Stimulated activated CD4-positive, alpha-beta T cell treated with anti-CD3 and anti-CD28 coated beads, Interleukin-4, amount 100 ng/mL, for 1 hour (primary cell): ENCODE measurements at regions not wholly inside any gene's neighbourhood (a gene's known extent, or its start where the extent isn't known, plus 50 kb on each side); places are given as distances from the start of the nearest gene placed in this dataset.
"Not testable (repeated sequence)": the region's sequence is repeated elsewhere in the genome, so short reads cannot be mapped to it uniquely, and the experiment has no call there.

Source experiments
- DNase-seq: peaks from one replicate; pipeline ENCODE4 v3.0.0-alpha.2; 2020

DNA sequence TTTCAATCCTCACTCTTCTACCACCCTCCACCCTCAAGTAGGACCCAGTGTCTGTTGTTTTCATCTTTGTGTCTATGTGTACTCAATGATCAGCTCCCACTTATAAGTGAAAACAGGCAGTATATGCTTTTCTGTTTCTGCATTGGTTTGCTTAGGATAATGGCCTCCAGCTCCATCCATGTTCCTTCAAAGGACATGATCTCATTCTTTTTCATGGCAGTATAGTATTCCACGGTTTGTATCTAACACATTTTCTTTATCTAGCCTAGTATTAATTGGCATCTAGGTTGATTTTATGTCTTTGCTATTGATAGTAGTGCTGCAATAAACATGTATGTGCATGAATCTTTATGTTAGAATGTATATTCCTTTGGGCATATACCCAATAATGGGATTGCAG is 259.8 kb upstream of the KIF2A start:
- no peak for DNase-seq

DNA sequence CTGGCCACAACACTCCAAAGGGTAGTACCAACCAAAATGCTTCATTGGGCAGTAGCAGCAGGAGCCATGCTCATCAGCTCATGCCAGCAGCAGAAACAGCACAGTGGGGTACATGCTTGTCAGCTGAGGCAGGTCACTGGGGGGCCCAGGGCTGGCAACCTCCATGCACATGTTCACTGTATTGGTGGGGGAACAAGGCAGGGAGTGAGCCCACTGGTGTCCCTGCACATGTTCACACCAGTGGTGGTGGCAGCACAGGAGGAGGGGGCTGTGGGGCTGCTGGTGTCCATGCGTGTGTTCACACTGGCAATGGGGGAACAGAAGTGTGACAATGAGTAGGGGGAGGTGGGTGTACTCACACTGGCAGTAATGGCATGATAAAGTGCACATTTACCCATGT is 254.3 kb upstream of the KIF2A start:
- DNase-seq = no peak

DNA sequence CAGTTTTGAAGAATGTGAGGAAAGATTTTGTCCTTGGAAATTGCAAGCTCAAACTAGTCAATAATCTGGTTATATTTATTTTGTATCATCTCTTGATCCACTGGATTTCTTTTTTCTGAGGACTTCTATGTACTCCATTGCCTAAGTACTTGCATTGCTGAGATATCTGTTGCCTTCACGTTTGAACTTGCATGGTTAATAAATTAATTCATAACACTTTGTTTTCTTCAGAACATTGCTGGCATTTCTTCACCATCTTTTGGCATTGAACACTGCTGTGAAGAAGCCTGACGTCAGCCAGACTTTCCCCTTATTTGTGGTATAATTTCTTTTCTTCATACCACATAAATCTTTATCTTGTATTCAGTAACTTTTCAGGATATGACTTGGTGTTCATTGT is 246.0 kb upstream of the KIF2A start:
- no peak for DNase-seq

DNA sequence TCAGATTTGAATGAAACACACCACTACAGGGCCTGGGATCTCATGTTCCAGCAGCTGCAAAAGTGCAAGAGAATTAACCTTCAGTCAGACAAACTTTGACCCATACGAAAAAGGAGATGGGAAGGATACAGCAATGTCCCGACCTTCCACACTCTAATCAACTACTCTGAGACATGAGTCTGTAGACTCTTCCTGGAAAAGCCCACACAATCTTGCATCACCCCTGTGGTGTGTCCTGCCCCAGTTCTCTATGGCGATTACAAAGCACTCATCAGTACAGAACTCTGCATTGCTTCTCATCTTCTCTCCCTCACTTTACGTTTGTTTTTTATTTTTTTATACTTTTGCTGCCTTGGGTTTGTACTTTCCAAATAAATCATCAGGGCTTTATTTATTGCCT is 241.0 kb upstream of the KIF2A start:
- no peak for DNase-seq

DNA sequence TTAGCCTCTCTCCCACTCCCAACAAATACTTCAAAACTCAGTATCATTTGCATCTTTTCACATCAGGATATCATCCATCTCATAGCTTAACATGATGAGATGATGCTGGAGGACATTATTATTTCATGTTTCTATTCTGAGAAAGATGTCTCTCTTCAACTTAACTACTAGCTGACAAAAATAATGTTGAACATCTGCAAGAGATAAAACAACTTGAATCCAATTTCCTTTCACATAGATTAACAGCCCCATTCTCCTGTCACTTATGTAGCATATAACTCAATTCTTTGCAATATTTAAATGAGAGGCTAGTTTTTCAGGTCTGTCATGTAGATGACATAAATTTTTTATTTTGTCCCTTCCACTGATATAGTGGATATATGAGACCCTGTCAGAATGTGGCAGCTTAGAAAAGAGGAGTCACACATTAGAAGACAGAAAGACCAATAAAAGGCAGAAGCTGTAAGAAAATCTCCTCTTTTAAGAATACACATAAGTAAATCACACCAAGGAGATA is 239.2 kb upstream of the KIF2A start:
- no peak for DNase-seq

DNA sequence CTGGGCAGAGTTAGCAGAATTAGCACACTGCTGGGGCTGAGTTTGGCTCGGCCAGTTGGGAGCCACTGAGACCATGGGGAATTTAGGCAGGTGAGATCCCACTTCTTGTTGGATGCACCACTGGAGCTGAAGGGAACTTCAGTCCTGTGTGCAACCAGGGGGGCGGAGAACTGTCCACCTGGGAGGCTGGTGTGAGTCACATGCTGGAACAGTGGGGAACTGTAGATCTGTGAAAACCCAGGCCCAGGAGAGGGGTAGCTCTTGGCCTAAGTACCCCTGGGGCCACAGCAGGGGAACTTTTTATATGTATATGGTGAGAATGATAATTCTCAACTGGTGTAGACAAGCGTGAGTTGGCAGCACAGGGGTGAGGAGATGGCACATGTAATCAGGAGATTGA is 237.5 kb upstream of the KIF2A start:
- no peak for DNase-seq

DNA sequence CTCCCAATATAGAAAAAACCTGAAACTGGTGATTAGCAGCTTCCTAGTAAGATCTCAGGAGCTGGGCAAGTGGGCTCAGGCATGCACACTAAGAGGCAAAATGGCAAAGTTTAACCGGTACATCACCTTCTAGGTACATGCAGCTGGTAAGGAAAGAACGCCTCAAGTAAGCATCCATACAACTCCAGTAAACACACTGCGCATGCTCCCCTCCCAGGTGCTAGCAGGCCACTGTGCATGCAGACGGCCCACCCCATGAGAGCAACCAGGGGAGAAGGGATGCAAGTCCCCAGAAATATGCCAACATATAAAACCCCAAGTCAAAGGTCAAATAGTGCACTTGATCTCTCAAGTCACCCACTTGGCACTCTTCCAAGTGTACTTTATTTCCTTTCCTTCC is 228.6 kb upstream of the KIF2A start:
- DNase-seq = no peak

DNA sequence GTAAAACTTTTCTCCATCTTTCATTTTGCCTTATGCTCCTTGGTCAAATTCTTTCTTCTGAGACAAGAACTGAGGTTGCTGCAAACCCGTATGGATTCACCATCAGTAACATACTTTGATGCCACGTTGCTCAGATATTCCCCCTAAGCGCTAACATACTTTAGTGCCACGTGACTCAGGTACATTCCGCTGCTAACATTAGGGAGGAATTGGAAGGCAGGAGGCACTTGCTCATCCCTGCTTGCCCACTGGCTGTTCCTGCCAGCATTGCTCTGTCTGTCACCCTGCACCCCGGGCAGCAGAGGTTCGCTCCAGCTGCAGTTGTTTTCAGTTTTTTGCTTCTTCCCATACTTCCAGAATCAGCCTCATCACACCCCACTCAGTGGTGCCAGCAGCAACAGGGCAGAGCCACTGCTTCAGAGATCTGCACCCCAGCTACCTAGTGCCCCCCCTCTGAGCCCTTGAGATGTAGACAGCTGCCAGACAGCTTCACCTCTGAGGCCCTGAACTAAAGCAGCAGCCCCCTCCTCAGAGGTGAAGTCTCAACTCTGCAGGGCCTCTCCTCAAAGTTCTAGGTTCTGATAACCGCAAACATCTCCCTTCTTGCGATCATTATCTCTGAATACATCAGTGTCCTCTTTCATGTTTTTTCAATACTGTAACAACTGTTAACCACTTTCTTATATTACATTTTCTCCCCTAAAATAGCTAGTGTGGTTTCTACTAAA is 228.0 kb upstream of the KIF2A start:
- DNase-seq = no peak

DNA sequence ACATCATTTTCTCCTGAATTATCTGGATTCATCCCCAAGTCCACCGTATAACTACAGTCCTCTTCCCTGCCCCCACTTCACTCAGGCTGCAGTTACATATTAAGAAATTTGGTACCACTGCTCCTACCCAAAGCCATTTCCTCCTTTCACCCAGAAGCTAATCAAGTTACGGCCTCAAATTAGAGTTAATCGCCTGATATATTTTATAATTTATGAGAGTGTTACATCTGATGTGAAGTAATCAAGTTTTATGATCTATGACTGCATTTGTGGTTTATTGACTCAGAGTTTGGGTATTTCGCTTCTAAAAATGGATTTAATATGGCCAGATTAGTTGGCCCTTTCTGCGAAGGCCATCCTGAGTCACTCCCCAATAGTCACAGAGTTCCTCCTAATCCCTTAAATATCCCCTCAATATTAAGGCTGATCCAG is 223.6 kb upstream of the KIF2A start:
- no peak for DNase-seq

DNA sequence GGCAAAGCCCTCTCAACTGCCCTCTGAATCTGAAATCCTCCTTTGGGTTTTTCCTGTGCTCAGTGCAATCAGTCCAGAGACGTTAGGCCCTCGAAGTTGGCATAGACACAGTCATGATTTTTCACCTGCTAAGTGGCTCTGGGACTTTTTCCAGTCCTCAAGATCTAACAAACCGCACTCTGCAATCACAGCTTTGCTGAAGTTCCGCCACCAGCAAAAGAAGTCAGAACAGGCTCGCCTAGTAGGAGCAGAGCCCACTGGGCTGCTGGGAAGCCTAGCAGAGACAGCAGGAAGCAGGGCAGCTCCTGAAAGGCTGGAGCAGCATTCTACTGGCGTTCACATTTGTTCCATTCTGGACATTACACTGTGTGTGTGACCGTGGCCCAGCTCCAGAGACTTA is 222.8 kb upstream of the KIF2A start:
- DNase-seq = no peak

DNA sequence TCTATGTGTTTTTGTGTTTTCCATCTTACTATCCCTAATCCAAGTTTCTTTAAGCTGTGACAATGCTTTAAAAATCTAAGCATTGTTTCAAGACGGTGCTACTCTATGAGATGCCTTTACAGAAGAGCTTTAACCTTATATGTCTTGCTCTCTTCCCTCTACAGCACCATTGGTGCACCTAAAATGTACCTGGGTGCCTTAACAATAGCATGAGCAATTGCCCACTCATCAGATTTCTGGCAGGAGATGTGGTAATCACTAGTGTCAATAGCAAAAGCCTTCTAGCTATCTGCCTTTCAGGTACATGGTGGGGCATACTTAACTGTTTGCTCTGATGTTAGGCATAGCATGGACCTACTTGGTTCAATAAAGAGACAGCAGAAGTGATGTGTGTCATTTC is 222.3 kb upstream of the KIF2A start:
- no peak for DNase-seq

DNA sequence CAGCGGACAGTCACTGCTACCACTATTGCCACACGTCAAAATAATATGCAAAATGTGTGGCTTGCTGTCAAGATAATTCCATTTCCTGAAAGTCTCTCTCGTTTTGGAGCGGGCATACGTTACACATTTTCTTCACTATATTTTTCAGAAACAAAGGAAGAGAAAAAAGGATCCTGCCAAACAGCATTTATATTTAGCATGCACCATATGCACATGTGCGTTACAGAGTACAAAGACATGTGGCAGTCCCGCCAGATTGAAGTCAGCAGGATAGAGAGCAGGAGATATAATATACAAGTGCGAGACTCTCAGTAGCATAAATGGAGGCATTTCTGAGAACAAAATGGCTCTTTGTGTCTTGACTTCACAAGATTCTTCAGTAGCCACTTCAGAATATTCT is 221.6 kb upstream of the KIF2A start:
- DNase-seq = no peak

DNA sequence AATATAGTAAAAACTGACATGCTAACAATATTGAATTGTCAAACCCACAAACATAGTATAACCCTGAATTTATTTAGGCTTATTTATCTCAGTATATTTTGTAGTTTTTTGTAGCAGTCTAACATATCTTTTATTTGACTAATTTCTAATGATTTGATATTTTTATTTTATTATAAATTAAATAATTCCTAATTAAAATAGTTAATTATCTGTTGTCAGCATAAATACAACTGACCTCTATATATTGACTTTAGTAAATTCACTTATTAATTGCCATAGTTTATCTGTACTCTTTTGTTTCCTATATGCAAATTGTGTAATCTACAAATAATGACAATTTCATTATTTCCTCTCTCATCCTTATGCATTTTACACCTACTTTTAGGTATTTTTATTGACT is 215.1 kb upstream of the KIF2A start:
- no peak for DNase-seq

DNA sequence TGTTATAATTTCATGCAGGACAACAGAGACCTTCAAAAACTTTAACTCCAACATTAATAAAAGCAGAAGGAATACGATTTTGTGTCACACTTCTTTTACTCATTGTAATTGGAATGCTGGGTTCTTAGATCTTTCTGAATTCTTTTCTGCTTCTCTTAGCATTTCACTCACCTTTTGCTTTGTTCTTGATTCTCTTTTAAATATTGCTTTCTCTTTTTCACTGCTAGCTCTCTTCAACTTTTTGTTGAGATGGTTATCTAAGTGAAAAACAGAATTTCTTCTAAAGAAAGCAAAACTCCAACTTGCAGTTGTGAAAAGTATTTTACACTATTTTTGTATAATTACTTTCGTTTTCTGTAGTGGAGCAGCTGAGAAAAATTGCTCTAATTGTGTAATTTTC is 212.6 kb upstream of the KIF2A start:
- no peak for DNase-seq

DNA sequence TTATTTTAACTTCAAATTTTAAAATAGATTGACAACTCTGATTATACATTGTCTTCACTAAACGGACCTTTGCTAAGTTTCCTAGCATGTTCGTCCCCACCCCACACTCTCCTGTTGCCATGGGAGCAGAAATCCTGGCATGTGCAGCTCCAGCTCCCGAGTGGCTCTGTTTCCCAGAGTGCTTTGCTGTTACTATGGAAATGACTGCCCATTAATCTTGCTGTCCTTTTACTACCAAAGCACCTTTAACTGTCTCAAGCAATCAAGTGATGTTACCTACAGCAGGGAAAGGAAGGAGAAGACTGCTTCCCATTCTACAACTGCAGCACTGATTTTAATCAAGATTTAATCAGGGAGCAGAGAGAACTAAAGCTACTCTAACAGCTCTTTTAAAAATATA is 212.0 kb upstream of the KIF2A start:
- DNase-seq = no peak

DNA sequence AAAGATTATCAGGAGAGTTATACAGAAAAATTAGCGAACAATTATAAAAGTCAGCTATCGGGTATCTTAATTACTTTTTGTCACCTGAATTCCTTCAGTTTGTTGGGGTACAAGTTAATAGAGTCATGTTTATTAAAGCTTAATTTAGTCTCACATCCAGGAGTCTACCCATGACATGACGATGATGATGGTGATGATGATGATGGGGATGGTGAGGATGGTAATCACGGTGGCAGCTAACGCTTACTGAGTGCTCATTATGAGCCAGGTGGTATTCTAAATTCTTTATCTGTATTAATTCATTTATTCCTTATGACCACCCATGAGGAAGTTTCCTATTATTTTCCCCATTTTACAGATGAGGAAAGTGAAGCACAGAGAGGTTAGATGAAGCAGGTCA is 208.6 kb upstream of the KIF2A start:
- DNase-seq = no peak

DNA sequence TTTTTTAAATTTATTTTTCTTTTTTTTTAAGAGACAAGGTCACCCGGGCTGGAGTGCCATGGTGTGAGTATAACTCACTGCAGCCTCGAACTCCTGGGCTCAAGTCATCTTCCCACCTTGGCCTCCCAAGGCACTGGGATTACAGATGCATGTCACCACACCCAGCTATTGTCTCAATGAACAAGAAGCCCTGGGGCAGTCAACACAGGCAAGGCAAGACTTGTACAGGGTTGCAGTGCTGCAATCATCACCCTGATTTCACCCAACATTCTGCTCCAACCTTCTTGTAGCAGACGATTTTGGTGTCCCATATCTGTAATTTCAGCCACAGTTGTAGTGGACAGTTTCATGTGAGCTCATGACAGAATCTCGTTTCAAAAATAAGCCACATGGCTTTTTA is 205.8 kb upstream of the KIF2A start:
- no peak for DNase-seq

DNA sequence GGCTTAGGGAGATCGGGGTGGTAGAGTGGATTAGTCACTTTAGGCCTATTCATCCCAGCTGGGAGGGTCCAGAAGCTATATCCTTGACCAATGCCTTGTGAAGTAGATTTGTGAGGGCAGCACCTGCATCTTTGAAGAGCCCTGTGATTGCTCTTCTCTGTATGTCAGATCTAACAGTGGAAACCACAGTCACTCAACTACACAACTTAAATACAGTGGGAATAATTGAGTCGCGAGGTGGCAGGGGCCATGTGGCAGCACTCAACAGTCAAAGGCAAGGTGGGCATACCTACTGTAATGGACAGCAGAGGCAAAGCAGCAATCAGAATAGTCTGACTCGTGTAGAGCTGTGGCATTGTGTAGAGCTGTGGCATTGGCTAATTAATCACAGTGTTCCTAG is 202.1 kb upstream of the KIF2A start:
- DNase-seq = not testable (repeated sequence)

DNA sequence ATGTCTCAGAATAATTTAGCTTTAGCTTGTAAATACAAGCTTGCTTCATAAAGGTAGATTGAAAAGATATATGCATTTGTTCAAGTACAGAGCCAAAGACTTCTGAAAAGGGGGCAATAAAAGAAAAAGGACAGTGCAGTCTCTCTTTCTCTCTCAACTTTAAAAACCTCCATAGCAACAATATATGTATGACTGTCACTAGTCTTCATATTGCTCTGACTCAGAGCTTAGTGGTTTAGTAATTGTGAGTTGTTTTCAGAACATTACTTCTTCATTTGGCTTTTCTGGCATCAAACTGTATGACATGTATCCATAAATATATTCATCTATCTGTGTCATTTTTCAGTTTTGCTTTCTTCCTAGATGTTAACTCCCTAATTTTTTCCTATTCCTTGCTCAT is 194.6 kb upstream of the KIF2A start:
- no peak for DNase-seq

DNA sequence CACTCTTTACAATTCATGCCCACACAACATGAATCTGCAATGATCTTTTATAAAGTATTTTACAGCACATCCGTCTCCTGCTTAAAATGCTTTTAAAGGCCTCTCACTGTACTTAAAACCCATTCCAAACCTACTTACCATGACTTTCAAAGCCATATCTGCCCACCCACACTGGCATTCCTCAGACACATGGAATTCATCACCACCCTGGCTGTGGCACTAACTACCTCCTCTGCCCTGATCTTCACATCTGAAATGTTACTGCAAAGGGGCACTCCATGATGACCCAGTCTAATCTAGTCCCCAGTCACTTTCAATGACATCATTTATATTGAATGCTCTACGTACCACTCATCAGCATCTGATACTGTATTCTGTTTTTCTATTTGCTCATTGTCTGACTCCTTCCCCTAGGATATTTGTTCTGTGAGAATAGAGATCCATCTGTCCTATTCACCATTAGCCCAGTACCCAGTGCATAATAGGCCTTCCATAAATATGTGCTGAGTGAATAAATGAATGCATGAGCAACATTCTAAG is 193.2 kb upstream of the KIF2A start:
- no peak for DNase-seq

DNA sequence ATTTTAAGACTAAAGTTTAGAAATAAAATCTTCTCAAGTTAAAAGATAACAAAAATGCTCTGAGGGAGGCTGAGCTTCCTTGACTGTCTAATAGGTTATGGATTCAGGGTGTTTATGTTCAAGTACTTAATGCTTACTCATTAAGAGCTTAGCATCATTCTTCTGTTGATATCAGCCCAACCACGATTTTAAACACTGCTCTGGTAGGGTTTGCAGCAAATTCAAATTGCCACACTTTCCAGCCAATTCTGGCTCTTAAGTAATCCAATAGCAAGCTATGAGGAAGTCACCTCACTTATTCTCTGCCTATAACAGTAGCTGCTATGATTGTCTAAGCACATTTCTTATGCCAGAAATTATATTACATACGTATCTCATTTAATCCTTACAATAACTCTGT is 191.0 kb upstream of the KIF2A start:
- DNase-seq = no peak

DNA sequence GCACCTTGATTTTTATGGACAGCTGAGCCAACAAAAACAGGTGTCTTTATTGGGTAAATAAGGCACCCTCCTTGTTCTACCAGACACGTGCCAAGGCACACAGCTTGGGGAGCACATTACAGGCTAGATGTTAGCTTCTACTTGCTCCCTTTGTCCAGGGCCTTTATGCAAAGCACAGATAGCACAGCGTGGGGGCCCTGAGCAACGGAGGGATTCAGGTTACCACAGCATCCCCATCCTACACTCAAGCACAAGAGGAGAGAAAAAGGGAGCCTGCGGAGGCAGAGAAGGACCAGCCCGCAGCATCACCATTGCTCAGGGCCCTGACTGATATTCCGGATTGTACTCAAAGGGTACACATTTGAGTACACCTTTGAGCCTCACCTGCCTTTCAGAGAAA is 181.7 kb upstream of the KIF2A start:
- no peak for DNase-seq

DNA sequence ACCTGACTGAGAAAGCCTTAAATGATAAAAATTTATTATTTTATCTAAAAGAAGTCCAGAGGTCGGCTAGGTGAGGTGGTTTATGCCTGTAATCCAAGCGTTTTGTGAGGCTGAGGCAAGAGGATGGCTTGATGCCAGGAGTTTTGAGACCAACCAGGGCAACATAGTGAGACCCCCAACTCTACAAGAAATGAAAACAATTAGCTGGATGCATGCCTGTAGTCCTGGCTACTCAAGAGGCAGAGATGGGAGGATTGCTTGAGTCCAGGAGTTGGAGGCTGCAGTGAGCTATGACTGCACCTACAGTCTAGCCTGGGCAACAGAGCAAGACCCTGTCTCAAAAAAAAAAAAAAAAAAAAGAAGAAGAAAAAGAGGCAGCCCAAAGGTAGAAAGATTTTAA is 179.9 kb upstream of the KIF2A start:
- no peak for DNase-seq

DNA sequence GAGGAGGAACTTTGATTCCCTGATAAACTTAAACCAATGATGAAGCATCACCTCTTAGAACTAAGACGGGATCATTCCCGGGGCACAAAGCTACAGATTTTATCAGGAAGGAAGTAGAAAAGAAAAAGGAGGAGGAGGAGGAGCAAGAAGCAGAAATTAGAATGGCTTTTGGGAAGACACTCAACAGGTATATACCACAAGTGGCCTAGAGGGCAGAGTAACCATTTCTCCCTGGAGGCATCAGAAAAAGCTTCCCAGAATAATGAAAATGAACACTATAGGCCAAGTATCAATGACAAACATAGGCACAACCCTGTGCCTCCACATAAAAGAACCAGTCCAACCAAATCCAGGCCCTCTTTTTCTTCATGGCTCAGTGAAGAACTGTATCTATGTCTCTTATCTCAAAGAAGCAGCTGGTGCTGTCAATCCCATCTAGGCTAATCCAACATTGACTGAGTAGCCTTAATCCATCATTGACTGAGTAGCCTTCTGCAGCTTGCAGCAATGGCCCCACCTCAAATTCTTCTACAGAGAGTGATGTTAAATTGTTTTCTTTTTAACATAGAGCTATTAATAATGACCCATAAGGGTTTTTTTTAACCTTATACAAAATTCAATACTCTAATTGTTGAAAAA is 178.8 kb upstream of the KIF2A start:
- DNase-seq = no peak

DNA sequence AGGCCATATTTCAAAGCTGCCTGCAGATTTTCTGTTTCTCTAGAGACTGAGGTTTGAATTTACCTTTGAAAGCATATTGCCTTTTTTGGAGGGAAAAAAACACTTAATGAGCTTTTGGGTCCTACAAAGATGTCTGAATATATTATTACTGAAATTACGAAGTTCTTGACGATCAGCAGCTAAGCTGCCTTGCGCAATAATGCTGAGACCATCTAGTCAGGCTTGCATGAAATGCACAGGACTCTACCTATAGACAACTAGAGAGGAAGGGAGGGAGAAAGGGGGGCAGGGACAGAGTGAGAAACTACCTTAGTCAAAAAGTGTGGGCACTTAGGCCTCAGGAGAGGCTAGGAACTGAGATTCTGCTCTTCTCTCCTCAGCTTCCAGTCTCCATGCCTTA is 175.9 kb upstream of the KIF2A start:
- no peak for DNase-seq
